Upper lobe of right lung (tissue), 1 donor: ENCODE measurements at regions not wholly inside any gene's neighbourhood (a gene's known extent, or its start where the extent isn't known, plus 50 kb on each side); places are given as distances from the start of the nearest gene placed in this dataset. TPM values are rescaled to one million over a fixed set of nuclear protein-coding genes. Genes with fewer than 3 reads are reported as not detected.

Source experiments
- ATAC-seq: fragments of 200-7000 bp; cut with Tn5 transposase; one replicate; pipeline ENCODE4 v1.9.1; 2020; ENCODE audit warnings: mild to moderate bottlenecking, moderate library complexity
- DNase-seq: peaks from one replicate; pipeline ENCODE4 v3.0.0-alpha.2; 2020
- H3K27ac ChIP-seq: fragments of 200-600 bp; one replicate; pipeline ENCODE4 v1.8.0; 2022
- H3K27me3 ChIP-seq: fragments of 200-600 bp; one replicate; pipeline ENCODE4 v1.8.0; 2022; ENCODE audit warnings: mild to moderate bottlenecking
- H3K36me3 ChIP-seq: fragments of 200-600 bp; one replicate; pipeline ENCODE4 v1.8.0; 2022
- H3K4me1 ChIP-seq: fragments of 200-600 bp; one replicate; pipeline ENCODE4 v1.8.0; 2022
- H3K4me3 ChIP-seq: fragments of 200-600 bp; one replicate; pipeline ENCODE4 v1.8.0; 2022; ENCODE audit warnings: mild to moderate bottlenecking
- H3K9me3 ChIP-seq: fragments of 200-600 bp; one replicate; pipeline ENCODE4 v1.8.0; 2022
- intact Hi-C: fragments of 100-400 bp; cut with DNase I; formaldehyde crosslinking; loops from one replicate; pipeline ENCODE4 v1.11.0; 2022
- microRNA-seq: library from miRNA; unstranded; fragments of <30 nt; microRNA quantifications from one replicate; pipeline ENCODE4 v1.2.0, GENCODE V29; 2020; ENCODE audit warnings: borderline microRNAs expressed
- TF ChIP-seq, protein P1 (sequence below): fragments of 200-600 bp; IDR thresholded peaks from one replicate; pipeline ENCODE4 v1.8.0; 2022; ENCODE audit warnings: antibody characterized with exemption
- donor health status: DM: no; HTN: yes; CAD: no; lungs with severe emphysema.

GRCh38 chrX:6292599-6292998 lies 63.9 kb upstream of the NLGN4X start:
- Histone ChIP-seq H3K4me1 (no peaks in the 10 kb centered on the region), H3K27ac (no peak overlapping the region), H3K4me3 (no peak overlapping the region), H3K27me3 (no peaks in the 10 kb centered on the region), H3K9me3 (no peaks in the 10 kb centered on the region), H3K36me3 (no peaks in the 10 kb centered on the region)
- DNase-seq (no peak), ATAC-seq (no peak)
- TF ChIP-seq, protein P1, sequence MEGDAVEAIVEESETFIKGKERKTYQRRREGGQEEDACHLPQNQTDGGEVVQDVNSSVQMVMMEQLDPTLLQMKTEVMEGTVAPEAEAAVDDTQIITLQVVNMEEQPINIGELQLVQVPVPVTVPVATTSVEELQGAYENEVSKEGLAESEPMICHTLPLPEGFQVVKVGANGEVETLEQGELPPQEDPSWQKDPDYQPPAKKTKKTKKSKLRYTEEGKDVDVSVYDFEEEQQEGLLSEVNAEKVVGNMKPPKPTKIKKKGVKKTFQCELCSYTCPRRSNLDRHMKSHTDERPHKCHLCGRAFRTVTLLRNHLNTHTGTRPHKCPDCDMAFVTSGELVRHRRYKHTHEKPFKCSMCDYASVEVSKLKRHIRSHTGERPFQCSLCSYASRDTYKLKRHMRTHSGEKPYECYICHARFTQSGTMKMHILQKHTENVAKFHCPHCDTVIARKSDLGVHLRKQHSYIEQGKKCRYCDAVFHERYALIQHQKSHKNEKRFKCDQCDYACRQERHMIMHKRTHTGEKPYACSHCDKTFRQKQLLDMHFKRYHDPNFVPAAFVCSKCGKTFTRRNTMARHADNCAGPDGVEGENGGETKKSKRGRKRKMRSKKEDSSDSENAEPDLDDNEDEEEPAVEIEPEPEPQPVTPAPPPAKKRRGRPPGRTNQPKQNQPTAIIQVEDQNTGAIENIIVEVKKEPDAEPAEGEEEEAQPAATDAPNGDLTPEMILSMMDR = no peak
- intact Hi-C loops = no loop called here

GRCh38 chrX:6291444-6291843 lies 62.8 kb upstream of the NLGN4X start:
- no peak for DNase-seq
- Histone ChIP-seq H3K9me3 (no peaks in the 10 kb centered on the region), H3K4me1 (no peaks in the 10 kb centered on the region), H3K36me3 (no peaks in the 10 kb centered on the region), H3K27me3 (no peaks in the 10 kb centered on the region), H3K27ac (no peak overlapping the region), H3K4me3 (no peak overlapping the region)
- no peak for ATAC-seq
- intact Hi-C loops = no loop called here
- TF ChIP-seq, protein P1 = no peak

GRCh38 chrX:6283826-6284225 lies 55.2 kb upstream of the NLGN4X start:
- intact Hi-C loops = no loop called here
- no peak overlapping the region for H3K27ac ChIP-seq
- DNase-seq (no peak), ATAC-seq (no peak)
- TF ChIP-seq, protein P1 = no peak
- no peaks in the 10 kb centered on the region for H3K9me3 ChIP-seq
- no peaks in the 10 kb centered on the region for H3K27me3 ChIP-seq
- no peaks in the 10 kb centered on the region for H3K4me1 ChIP-seq
- H3K4me3 ChIP-seq = no peak overlapping the region
- H3K36me3 ChIP-seq = no peaks in the 10 kb centered on the region

DNA sequence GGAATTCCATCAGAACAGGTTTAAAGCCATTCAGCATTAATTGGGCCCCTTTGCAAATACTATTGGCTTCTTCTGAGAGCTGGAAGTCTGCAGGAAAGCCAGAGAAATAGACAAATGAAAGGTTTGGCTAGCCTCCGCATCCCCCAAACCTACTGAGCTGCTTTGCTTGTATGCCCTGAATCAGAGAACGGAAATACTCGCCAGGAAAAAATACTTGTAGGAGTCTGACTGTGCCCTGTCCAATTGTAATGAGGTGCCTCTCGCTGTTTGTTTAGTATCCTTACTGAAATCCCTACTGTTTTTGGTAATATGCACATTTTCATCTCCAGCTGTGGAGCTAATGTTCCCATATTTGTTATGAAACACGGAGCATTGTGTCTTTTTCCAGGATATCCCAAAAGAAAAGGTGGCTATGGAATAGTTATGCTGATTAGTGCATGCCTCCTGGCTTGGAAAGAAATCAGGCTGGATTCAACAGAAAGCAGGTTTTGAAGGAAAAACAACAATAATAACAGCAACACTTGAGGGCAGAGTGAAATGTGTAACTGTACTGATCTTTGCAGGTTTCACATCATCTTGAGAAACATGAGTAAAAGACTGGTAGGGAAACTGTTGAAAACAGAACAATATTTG lies 50.7 kb upstream of the NLGN4X start:
- DNase-seq = no peak
- intact Hi-C loops = no loop called here
- Histone ChIP-seq H3K36me3 (no peaks in the 10 kb centered on the region), H3K27ac (no peak overlapping the region), H3K9me3 (no peaks in the 10 kb centered on the region), H3K27me3 (no peaks in the 10 kb centered on the region), H3K4me1 (no peaks in the 10 kb centered on the region), H3K4me3 (no peak overlapping the region)
- TF ChIP-seq, protein P1 = no peak
- no peak for ATAC-seq

Small RNAs in the stretch of these regions (microRNA-seq; reads per million reads assigned to microRNA genes)
- gene MIR4770 = not detected
